ENCODE measurements at regions not wholly inside any gene's neighbourhood (a gene's known extent, or its start where the extent isn't known, plus 50 kb on each side); places are given as distances from the start of the nearest gene placed in this dataset.

DNA sequence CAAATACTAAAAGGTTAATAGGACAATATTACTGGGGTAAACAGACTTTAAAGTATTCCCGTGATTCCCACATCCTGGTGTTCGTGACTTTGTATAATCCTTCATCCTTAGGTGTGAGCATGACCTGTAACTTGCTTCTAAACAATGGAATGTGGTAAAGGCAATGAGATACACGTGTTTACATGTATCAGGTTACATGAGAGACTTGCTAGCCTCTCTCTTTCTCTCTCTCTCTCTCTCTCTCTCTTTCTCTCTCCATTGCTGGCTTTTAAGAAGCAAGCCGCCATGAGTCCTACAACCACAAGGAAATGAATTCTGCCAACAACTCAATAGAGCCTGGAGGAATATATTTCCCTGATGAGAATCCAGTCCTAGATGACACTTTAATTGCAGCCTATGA lies 83.9 kb upstream of the LGSN start:
- Mint-ChIP-seq H3K4me1 (no peaks in the 10 kb centered on the region), H3K9me3 (peaks cover 0 to 2% (median 0%) of the 10 kb centered on the region in 5 donors), H3K27me3 (no peaks in the 10 kb centered on the region), H3K4me3 (no peak overlapping the region), H3K27ac (no peak overlapping the region), H3K36me3 (no peaks in the 10 kb centered on the region)
- Histone ChIP-seq H3K36me3 (ENCODE audit: insufficient read depth, low read length) (no peaks in the 10 kb centered on the region), H3K4me1 (ENCODE audit: insufficient read depth, low read length) (no peaks in the 10 kb centered on the region), H3K27ac (ENCODE audit: low read depth, low read length) (no peak overlapping the region), H3K4me3 (ENCODE audit: low read length) (no peak overlapping the region), H3K27me3 (ENCODE audit: insufficient read depth, low read length, poor library complexity, severe bottlenecking) (no peaks in the 10 kb centered on the region), H3K9me3 (ENCODE audit: low read length) (no peaks in the 10 kb centered on the region)
- ChIA-PET CTCF (no interaction called here), POLR2A (no interaction called here)
- no peak for DNase-seq

DNA sequence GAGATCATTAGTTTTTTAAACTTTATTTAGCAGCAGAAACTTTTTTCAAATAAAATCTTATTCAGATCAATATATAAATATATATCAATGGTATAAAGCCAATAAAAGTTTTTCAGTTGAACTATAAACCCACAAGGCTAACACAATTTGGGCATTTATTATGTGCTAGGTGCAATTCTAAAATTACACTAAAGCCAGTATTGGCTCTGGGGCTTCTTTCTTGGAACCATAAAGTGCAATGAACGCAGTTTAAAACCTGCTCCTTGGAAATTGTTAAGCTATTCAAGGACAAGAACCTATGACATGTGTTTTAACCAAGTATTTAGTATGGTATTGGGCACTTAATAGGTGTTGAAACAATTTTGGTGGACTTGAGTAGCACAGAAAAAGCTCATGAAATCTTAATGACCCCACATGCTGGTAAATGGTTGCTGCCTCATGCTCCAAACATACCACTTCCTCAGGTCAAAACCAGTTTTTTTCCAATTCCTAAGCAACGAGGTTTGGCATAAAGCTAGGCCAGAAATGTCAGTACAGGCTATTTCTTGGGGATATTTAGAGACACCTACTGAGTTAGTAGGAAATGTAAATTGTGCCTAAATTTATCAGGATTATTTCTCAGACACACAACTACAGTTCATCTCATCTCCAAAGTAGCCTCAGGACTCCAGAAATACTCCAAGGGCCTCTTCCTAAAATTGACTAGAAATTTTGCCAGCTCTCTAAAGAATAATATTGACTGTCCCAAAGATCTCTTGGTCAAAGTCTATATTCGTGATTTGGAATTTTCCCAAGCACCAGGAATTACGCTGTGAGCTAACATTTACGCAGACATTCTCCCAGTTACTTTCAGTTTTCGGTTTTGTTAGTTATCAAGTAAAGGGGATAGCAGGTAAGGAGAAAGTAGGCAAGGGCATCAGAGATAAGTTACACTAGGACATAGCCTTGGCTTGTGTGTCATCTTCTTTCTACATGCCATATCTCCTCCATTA lies 90.9 kb upstream of the LGSN start:
- CTCF ChIA-PET: no interaction called here
- H3K27ac ChIP-seq (ENCODE audit: low read depth, low read length): no peak overlapping the region

DNA sequence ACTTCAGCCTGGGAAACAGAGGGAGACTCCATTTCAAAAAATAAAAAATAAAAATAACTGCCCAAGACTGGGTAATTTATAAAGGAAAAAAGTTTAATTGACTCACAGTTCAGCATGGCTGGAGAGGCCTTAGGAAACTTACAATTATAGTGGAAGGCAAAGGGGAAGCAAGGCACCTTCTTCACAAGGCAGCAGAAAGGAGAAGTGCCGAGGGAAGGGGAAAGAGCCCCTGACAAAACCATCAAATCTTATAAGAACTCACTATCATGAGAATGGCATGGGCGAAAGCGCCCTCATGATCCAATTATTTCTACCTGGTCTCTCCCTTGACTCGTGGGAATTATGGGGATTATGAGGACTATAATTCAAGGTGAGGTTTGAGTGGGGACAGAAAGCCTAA lies 95.5 kb upstream of the LGSN start:
- H3K4me1 Mint-ChIP-seq: no peaks in the 10 kb centered on the region
- POLR2A ChIA-PET: no interaction called here
- Histone ChIP-seq H3K9me3 (ENCODE audit: low read length) (no peaks in the 10 kb centered on the region), H3K4me1 (ENCODE audit: insufficient read depth, low read length) (no peaks in the 10 kb centered on the region), H3K36me3 (ENCODE audit: insufficient read depth, low read length) (no peaks in the 10 kb centered on the region), H3K4me3 (ENCODE audit: low read length) (no peak overlapping the region), H3K27ac (ENCODE audit: low read depth, low read length) (no peak overlapping the region), H3K27me3 (ENCODE audit: insufficient read depth, low read length, poor library complexity, severe bottlenecking) (no peaks in the 10 kb centered on the region)
- no peaks in the 10 kb centered on the region for H3K36me3 Mint-ChIP-seq
- CTCF ChIA-PET: no interaction called here
- H3K9me3 Mint-ChIP-seq: peaks cover 0 to 4% (median 2%) of the 10 kb centered on the region in 5 donors
- peaks cover 0 to 2% of the 10 kb centered on the region in 2 donors for H3K27me3 Mint-ChIP-seq
- H3K4me3 Mint-ChIP-seq: no peak overlapping the region
- H3K27ac Mint-ChIP-seq: no peak overlapping the region
- no peak for DNase-seq

More for the DNA sequence above, 90.9 kb upstream of the LGSN start:
- Mint-ChIP-seq H3K27me3 (peaks cover 0 to 2% of the 10 kb centered on the region in 2 donors), H3K27ac (no peak overlapping the region), H3K4me1 (no peaks in the 10 kb centered on the region), H3K36me3 (no peaks in the 10 kb centered on the region), H3K9me3 (peaks cover 0 to 2% (median 0%) of the 10 kb centered on the region in 5 donors), H3K4me3 (no peak overlapping the region)
- Histone ChIP-seq H3K27me3 (ENCODE audit: insufficient read depth, low read length, poor library complexity, severe bottlenecking) (no peaks in the 10 kb centered on the region), H3K9me3 (ENCODE audit: low read length) (no peaks in the 10 kb centered on the region), H3K36me3 (ENCODE audit: insufficient read depth, low read length) (no peaks in the 10 kb centered on the region), H3K4me3 (ENCODE audit: low read length) (no peak overlapping the region), H3K4me1 (ENCODE audit: insufficient read depth, low read length) (no peaks in the 10 kb centered on the region)
- POLR2A ChIA-PET: no interaction called here
- no peak for DNase-seq

DNA sequence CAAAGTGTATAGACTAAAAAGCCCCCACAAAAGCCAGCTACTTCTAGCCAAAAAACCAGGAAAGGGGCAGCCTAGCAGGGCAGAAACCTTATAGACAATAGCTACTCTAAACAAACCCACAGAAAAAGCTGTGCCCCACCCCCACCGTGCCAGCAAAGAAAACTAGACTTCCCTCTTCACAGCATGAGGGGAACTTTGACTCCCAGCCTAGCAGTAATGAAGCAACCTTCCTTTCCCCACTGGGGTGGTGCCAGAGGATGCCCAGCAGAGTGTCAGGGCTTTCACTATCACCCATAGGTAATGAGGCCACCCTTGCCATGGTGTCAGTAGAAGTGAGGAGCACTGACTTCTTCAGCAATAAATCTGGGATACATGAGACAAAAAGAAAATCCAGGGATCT lies 99.0 kb upstream of the LGSN start:
- H3K4me3 Mint-ChIP-seq: no peak overlapping the region
- ChIA-PET POLR2A (no interaction called here), CTCF (no interaction called here)
- no peak overlapping the region for H3K27ac Mint-ChIP-seq
- no peaks in the 10 kb centered on the region for H3K27me3 Mint-ChIP-seq
- Histone ChIP-seq H3K27ac (ENCODE audit: low read depth, low read length) (no peak overlapping the region), H3K36me3 (ENCODE audit: insufficient read depth, low read length) (no peaks in the 10 kb centered on the region), H3K27me3 (ENCODE audit: insufficient read depth, low read length, poor library complexity, severe bottlenecking) (no peaks in the 10 kb centered on the region), H3K4me1 (ENCODE audit: insufficient read depth, low read length) (no peaks in the 10 kb centered on the region), H3K9me3 (ENCODE audit: low read length) (no peaks in the 10 kb centered on the region), H3K4me3 (ENCODE audit: low read length) (no peak overlapping the region)
- H3K4me1 Mint-ChIP-seq: no peaks in the 10 kb centered on the region
- DNase-seq: no peak
- H3K36me3 Mint-ChIP-seq: peaks cover 0 to 4% (median 0%) of the 10 kb centered on the region in 3 donors
- peaks cover 0 to 14% (median 9%) of the 10 kb centered on the region in 5 donors for H3K9me3 Mint-ChIP-seq

DNA sequence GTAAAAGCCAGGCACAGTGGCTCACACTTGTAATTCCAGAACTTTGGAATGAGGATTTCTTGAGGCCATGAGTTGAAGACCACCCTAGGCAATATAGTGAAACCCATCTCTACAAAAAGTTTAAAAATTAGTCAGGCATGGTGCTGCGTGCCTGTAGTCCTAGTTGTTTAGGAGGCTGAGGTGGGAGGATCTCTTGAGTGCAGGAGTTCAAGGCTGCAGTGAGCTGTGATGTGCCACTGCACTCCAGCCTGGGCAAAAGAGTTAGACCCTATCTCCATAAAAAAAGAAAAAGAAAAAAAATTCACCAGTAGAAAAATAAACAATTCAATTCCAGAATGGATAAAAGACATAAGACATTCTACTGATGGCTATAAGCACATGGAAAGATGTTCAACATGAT lies 104.9 kb upstream of the LGSN start:
- Histone ChIP-seq H3K27ac (ENCODE audit: low read depth, low read length) (no peak overlapping the region), H3K9me3 (ENCODE audit: low read length) (no peaks in the 10 kb centered on the region), H3K27me3 (ENCODE audit: insufficient read depth, low read length, poor library complexity, severe bottlenecking) (no peaks in the 10 kb centered on the region), H3K36me3 (ENCODE audit: insufficient read depth, low read length) (no peaks in the 10 kb centered on the region), H3K4me3 (ENCODE audit: low read length) (no peak overlapping the region), H3K4me1 (ENCODE audit: insufficient read depth, low read length) (no peaks in the 10 kb centered on the region)
- H3K27ac Mint-ChIP-seq: no peak overlapping the region
- peaks cover 0 to 4% of the 10 kb centered on the region in 2 donors for H3K27me3 Mint-ChIP-seq
- peaks cover 0 to 4% (median 0%) of the 10 kb centered on the region in 3 donors for H3K36me3 Mint-ChIP-seq
- ChIA-PET CTCF (no interaction called here), POLR2A (no interaction called here)
- H3K4me1 Mint-ChIP-seq: no peaks in the 10 kb centered on the region
- H3K4me3 Mint-ChIP-seq: no peak overlapping the region
- peaks cover 0 to 14% (median 9%) of the 10 kb centered on the region in 5 donors for H3K9me3 Mint-ChIP-seq
- no peak for DNase-seq

DNA sequence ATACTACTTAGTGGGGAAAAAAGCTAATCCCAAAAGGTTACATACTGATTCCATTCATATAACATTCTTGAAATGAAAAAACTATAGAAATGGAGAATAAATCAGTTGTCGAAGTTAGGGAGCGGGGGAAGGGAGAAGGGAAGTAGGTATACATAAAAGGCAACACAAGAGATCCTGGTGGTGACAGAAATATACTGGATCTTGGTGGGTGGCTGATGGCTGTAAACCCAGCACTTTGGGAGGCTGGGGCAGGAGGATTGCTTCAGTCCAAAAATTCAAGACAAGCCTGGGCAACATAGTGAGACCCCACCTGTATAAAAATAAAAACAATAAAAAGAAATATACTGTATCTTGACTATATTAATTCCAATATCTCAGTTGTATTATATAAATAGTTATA lies 105.7 kb upstream of the LGSN start:
- CTCF ChIA-PET: no interaction called here
- Histone ChIP-seq H3K9me3 (ENCODE audit: low read length) (no peaks in the 10 kb centered on the region), H3K36me3 (ENCODE audit: insufficient read depth, low read length) (no peaks in the 10 kb centered on the region), H3K4me3 (ENCODE audit: low read length) (no peak overlapping the region), H3K27me3 (ENCODE audit: insufficient read depth, low read length, poor library complexity, severe bottlenecking) (no peaks in the 10 kb centered on the region), H3K4me1 (ENCODE audit: insufficient read depth, low read length) (no peaks in the 10 kb centered on the region), H3K27ac (ENCODE audit: low read depth, low read length) (no peak overlapping the region)
- no peak overlapping the region for H3K4me3 Mint-ChIP-seq
- H3K27ac Mint-ChIP-seq: no peak overlapping the region
- peaks cover 0 to 10% (median 5%) of the 10 kb centered on the region in 5 donors for H3K9me3 Mint-ChIP-seq
- H3K36me3 Mint-ChIP-seq: peaks cover 0 to 4% (median 0%) of the 10 kb centered on the region in 3 donors
- H3K4me1 Mint-ChIP-seq: no peaks in the 10 kb centered on the region
- POLR2A ChIA-PET: no interaction called here
- H3K27me3 Mint-ChIP-seq: peaks cover 0 to 4% of the 10 kb centered on the region in 2 donors
- DNase-seq: no peak

DNA sequence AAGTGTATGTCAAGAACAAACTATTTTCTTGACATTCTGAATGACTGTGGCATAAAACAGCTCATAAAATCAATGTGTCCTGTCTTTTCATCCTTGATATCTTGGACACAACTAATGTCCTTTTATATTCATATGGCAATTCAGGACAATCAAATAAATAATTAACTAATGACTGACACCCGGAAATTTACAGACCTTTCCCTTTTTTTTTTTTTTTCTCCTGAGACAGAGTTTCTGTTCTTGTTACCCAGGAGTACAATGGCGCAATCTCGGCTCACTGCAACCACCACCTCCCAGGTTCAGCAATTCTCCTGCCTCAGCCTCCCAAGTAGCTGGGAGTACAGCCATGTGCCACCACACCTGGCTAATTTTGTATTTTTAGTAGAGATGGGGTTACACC lies 107.1 kb upstream of the LGSN start:
- H3K4me1 ChIP-seq (ENCODE audit: insufficient read depth, low read length): no peaks in the 10 kb centered on the region
- H3K27ac ChIP-seq (ENCODE audit: low read depth, low read length): no peak overlapping the region
- ChIA-PET CTCF (no interaction called here), POLR2A (no interaction called here)
- Mint-ChIP-seq H3K4me3 (no peak overlapping the region), H3K4me1 (no peaks in the 10 kb centered on the region), H3K36me3 (no peaks in the 10 kb centered on the region), H3K9me3 (peaks cover 0 to 5% (median 0%) of the 10 kb centered on the region in 5 donors), H3K27me3 (peaks cover 0 to 4% of the 10 kb centered on the region in 2 donors), H3K27ac (no peak overlapping the region)
- H3K27me3 ChIP-seq (ENCODE audit: insufficient read depth, low read length, poor library complexity, severe bottlenecking): no peaks in the 10 kb centered on the region
- no peaks in the 10 kb centered on the region for H3K9me3 ChIP-seq (ENCODE audit: low read length)
- no peak overlapping the region for H3K4me3 ChIP-seq (ENCODE audit: low read length)
- no peaks in the 10 kb centered on the region for H3K36me3 ChIP-seq (ENCODE audit: insufficient read depth, low read length)
- no peak for DNase-seq

DNA sequence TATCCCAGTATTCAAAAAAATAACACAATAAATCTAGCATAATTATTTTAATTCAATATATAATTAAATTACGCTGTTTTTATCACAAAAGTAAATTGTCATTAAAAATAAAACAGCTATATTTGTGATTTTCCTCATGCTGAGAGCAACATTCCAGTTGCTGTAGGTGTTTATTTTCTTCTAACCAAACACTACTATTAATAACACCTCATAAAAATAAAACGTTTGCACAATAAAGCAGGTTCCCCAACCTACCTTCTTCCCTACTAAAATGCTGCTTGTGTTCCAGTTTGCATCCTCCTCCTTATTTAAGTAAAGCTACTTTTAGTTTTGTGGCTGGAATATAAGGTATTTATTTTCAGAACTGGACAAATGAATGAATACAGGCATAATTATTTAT lies 108.2 kb upstream of the LGSN start:
- no peak overlapping the region for H3K27ac Mint-ChIP-seq
- ChIA-PET CTCF (no interaction called here), POLR2A (no interaction called here)
- no peak for DNase-seq
- H3K36me3 Mint-ChIP-seq: no peaks in the 10 kb centered on the region
- no peaks in the 10 kb centered on the region for H3K27me3 ChIP-seq (ENCODE audit: insufficient read depth, low read length, poor library complexity, severe bottlenecking)
- no peaks in the 10 kb centered on the region for H3K4me1 Mint-ChIP-seq
- no peak overlapping the region for H3K27ac ChIP-seq (ENCODE audit: low read depth, low read length)
- H3K4me3 Mint-ChIP-seq: no peak overlapping the region
- H3K27me3 Mint-ChIP-seq: peaks cover 0 to 6% of the 10 kb centered on the region in 2 donors
- no peak overlapping the region for H3K4me3 ChIP-seq (ENCODE audit: low read length)
- H3K4me1 ChIP-seq (ENCODE audit: insufficient read depth, low read length): no peaks in the 10 kb centered on the region
- no peaks in the 10 kb centered on the region for H3K9me3 ChIP-seq (ENCODE audit: low read length)
- H3K9me3 Mint-ChIP-seq: peaks cover 0 to 5% (median 0%) of the 10 kb centered on the region in 5 donors
- H3K36me3 ChIP-seq (ENCODE audit: insufficient read depth, low read length): no peaks in the 10 kb centered on the region

Measured in CD8-positive, alpha-beta memory T cell (primary cell).